GM18867 (cell line): ENCODE measurements at regions not wholly inside any gene's neighbourhood (a gene's known extent, or its start where the extent isn't known, plus 50 kb on each side); places are given as distances from the start of the nearest gene placed in this dataset.

Experiments used
- ATAC-seq: cut with Tn5 transposase; IDR thresholded peaks from one replicate; pipeline ENCODE4 v1.9.1; 2021; ENCODE audit warnings: mild to moderate bottlenecking, moderate library complexity; ENCODE audit not compliant: unreplicated experiment

GRCh38 chr18:26794230-26795101 is 71.0 kb downstream of the AQP4 start:
- no peak for ATAC-seq

DNA sequence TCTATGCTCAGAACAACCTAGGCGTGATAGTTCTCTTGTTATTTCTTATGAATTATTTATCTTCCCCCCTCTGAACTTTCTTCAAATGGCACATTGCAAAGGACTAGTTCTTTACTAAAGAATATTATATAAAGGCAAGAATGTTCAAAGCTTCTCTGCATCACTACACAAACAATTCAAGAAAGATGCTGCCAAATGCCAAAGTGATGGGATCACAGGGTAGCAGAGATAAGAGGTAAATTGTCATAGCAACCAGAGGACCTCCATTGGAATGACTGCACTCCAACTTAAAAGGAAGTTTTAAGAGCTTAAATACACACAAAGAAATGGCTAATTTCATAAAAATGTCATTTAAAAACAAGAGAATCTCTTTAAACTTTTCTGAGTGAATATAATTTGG is 72.8 kb downstream of the AQP4 start:
- ATAC-seq: no peak

DNA sequence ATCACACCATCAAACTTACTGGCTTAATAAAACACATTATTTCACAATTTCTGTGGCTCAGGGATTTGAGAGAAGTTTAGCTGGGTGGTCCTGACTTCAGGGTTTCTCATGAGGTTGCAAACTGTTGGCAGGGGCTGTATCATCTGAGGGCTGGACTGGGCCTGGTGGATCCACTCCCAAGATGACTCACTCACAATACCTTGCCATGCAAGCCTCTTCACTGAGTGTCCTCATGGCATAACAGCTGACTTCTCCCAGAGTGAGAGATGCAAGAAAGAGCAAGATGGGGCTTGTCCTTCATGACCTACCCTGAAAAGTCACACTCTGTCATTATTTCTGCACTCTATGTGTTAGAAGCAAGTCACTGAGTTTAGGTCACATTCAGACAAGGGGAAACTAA is 73.8 kb downstream of the AQP4 start:
- no peak for ATAC-seq

GRCh38 chr18:26784599-26784998 is 80.9 kb downstream of the AQP4 start:
- no peak for ATAC-seq

GRCh38 chr18:26783170-26783569 is 82.3 kb downstream of the AQP4 start:
- ATAC-seq: no peak

GRCh38 chr18:26780520-26781325 is 84.8 kb downstream of the AQP4 start:
- ATAC-seq: peak; percentile 73

DNA sequence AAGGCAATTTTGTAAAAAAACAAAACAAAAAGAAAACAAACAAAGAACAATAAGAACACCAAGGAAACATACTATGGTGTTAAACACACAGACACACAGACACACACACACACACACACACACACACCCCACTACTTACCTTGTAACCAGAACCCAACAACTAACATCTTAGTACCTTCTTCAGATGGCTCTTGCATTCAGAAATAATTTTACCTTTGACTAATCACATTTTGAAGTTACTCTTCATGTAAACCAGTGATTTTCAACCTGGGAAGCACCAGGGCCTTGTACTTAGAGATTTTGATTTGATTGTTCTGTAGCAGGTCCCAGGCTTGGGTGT is 87.5 kb downstream of the AQP4 start:
- ATAC-seq: no peak

DNA sequence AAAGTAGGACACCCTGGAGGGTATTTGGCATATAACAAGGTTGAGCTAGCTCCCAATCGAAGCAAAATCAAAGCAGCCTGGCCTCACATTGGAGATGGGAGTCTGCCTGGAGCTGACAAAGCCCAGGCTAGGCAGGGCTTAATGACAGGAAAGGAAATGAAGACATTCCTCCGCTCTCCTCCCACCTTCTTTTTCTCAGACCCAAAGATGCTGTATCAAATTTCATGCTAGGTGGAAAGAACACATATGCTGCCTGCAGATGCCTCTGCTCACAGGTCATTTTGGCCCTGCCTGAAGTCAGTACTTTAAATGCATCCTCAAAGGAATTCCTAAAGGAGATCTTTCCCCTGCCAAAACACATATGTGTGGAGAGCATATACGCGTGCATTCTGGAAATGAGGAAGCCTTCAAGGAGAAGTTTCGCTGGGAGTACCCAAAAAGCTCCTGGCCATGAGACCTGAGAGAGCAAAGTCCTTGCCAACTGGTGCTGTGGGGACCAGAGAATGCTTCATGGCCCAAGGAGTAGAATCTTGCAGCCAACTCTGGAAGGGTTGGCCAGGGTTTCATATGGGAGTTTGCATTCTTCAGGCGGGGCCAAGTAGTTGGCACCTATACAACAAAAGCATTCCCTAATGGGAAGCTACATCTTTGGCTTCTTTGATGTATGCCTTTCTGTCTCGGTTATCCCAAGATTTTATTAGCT is 88.0 kb downstream of the AQP4 start:
- ATAC-seq: no peak

- no peak for ATAC-seq
Measured at GRCh38 chr18:26772691-26773090, 92.8 kb downstream of the AQP4 start.

- ATAC-seq: peak; percentile 65
Measured at GRCh38 chr18:26771524-26771923, 94.0 kb downstream of the AQP4 start.

DNA sequence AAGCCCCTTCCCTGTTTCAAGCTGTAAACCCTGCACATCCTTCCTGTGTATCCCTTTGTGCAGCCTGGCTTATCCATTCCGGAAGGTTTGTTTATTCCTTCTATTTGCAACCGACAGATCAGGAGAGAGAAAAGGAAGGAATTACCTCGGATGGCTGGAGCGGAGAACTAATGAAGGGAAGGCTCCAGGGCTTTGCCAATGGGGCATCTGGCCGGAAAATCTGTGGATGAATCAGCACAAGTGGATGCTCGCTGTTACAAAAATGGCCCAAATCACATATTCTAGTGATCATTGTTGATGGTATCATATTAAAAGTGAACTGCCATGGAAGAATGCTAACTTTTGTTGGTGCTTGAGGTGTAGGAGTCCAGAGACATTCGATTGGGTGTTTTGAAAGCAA is 97.1 kb downstream of the AQP4 start:
- no peak for ATAC-seq

- no peak for ATAC-seq
Measured at GRCh38 chr18:26765498-26765897, 100.0 kb downstream of the AQP4 start.

DNA sequence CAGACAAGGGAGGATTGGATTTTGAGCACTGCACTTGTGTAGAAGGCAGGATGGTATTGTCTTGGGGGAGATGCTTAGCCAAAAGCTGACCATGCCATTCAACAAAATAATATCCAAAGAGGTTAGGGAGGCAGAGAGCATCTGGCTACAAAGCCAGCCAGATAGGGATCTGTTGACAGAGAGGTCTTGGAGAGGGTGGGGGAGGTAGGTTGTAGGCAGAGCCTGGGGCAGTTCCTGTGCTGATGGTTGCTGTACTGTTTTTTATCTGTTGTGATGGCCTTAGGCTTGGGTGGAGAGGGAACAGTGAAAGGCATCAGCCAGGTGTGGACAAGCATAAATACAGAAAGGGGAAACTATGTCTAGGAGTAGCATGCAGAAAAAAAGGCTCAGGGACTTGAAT is 100.9 kb downstream of the AQP4 start:
- no peak for ATAC-seq

GRCh38 chr18:26764177-26764576 is 101.3 kb downstream of the AQP4 start:
- ATAC-seq: no peak

- no peak for ATAC-seq
Measured at GRCh38 chr18:26763446-26764110, 101.9 kb downstream of the AQP4 start.

DNA sequence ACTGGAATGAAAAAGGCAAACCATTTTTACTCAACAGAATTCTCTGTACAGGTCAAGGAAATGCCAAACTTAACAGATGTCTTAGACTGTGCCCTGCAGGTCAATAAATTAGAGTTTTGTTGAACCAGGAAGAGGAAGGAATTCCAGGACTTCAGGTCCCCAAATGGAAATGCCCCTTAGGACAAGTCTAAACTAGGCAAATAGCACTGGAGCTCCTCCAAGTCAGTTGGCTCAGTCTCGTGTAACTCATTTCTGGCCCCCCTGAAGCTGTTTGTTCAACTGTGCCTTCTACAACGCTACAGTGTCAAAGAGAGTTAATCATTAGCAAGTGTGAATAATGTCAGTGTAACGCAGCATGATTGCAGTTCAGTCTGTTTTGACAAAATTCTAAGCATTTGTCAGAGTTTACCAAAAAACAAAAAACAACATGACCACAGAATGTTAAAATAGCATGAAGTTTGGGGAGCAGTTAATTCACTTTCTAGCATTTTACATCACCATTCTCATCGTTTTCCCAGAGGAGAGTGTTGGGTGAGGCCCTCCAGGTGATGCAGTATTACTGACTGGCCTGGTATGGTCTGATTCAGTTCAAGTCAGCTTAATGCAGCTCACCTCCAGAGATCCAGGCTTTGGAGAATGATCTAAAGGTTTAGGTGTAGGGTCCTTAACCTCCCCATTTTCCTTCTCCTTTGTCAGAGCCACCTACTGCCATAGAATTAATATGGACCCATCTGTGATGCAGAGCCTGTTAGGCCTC is 108.1 kb downstream of the AQP4 start:
- ATAC-seq: no peak

- ATAC-seq: no peak
Measured at GRCh38 chr18:26756556-26756955, 109.0 kb downstream of the AQP4 start.

GRCh38 chr18:26746826-26747475 is 118.6 kb downstream of the AQP4 start:
- ATAC-seq: no peak

- ATAC-seq: no peak
Measured at GRCh38 chr18:26746398-26746797, 119.1 kb downstream of the AQP4 start.
